Vagina (tissue), 2 donors: ENCODE measurements at regions not wholly inside any gene's neighbourhood (a gene's known extent, or its start where the extent isn't known, plus 50 kb on each side); places are given as distances from the start of the nearest gene placed in this dataset.
"Not testable (repeated sequence)": the region's sequence is repeated elsewhere in the genome, so short reads cannot be mapped to it uniquely, and the experiment has no call there.

Experiments used
- DNase-seq, 2 donors: peaks; one replicate each; pipeline ENCODE4 v3.0.0-alpha.2; 2017; ENCODE audit errors: extremely low spot score in 2 of 2
- H3K27ac ChIP-seq: fragments of 200-600 bp; sonication (generic); one replicate; pipeline ENCODE4 v1.5.1; 2019
- H3K27me3 ChIP-seq: fragments of 200-600 bp; sonication (generic); one replicate; pipeline ENCODE4 v1.5.1; 2019
- H3K36me3 ChIP-seq, 2 donors: fragments of 200-600 bp; sonication (generic); one replicate each; pipeline ENCODE4 v1.5.1; 2017 to 2019
- H3K4me1 ChIP-seq: fragments of 200-600 bp; sonication (generic); one replicate; pipeline ENCODE4 v1.5.1; 2019
- H3K4me3 ChIP-seq, 2 donors: fragments of 200-600 bp; sonication (generic); 1 replicate in 1 of 2; 2 replicates in 1 of 2; pipeline ENCODE4 v1.5.1; 2016 to 2019
- H3K9me3 ChIP-seq: fragments of 200-600 bp; sonication (generic); one replicate; pipeline ENCODE4 v1.5.1; 2019
- POLR2A ChIP-seq, 2 donors: fragments of 450-650 bp; IDR thresholded peaks; one replicate each; pipeline ENCODE4 v1.6.1; 2017; ENCODE audit warnings: antibody characterized with exemption in 2 of 2, mild to moderate bottlenecking in 2 of 2, moderate library complexity in 2 of 2
- POLR2AphosphoS5 ChIP-seq, 2 donors: sonication (generic); formaldehyde crosslinking; IDR thresholded peaks; one replicate each; pipeline ENCODE4 v1.9.0; 2017; ENCODE audit warnings: antibody characterized with exemption in 2 of 2, mild to moderate bottlenecking in 2 of 2, low read depth in 1 of 2; ENCODE audit not compliant: insufficient read depth in 1 of 2
- intact Hi-C: fragments of 100-400 bp; cut with DNase I; formaldehyde crosslinking; loops from one replicate; pipeline ENCODE4 v1.15.1; 2023
- TF ChIP-seq, protein P1 (sequence below), 3 experiments: fragments of 450-650 bp in 2 of 3; fragments of 200-600 bp in 1 of 3; sonication (generic) in 1 of 3; IDR thresholded peaks; one replicate each; pipeline ENCODE4 v1.5.1; 2017 to 2019; ENCODE audit warnings: antibody characterized with exemption in 3 of 3, mild to moderate bottlenecking in 2 of 3, moderate library complexity in 2 of 3

DNA sequence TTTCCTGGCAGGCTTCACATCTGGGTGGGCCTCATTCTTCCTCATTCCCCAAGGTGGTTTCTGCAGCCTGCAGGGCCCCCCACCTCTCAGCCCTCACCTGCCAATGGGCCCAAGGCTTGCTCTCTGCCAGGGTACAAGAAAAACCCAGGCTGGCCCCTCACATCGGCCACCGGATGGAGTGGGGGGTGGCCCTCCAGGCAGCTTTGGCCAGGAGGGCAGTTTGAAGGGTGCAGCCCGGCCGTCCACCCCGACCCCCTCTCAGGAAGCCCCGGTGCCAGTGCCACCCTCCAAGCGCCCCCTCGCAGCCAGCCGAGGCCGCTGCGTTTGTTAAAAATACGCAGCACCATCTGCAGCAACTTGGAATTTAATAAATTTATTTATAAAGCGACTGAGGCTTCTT, 196.7 kb downstream of the CTTN start:
- H3K27ac ChIP-seq, result no peak overlapping the region
- TF ChIP-seq, protein P1, sequence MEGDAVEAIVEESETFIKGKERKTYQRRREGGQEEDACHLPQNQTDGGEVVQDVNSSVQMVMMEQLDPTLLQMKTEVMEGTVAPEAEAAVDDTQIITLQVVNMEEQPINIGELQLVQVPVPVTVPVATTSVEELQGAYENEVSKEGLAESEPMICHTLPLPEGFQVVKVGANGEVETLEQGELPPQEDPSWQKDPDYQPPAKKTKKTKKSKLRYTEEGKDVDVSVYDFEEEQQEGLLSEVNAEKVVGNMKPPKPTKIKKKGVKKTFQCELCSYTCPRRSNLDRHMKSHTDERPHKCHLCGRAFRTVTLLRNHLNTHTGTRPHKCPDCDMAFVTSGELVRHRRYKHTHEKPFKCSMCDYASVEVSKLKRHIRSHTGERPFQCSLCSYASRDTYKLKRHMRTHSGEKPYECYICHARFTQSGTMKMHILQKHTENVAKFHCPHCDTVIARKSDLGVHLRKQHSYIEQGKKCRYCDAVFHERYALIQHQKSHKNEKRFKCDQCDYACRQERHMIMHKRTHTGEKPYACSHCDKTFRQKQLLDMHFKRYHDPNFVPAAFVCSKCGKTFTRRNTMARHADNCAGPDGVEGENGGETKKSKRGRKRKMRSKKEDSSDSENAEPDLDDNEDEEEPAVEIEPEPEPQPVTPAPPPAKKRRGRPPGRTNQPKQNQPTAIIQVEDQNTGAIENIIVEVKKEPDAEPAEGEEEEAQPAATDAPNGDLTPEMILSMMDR (IDR thresholded peaks at IDR 0.05), result no peak
- TF ChIP-seq POLR2AphosphoS5 (IDR thresholded peaks at IDR 0.05; ENCODE audit: insufficient read depth in 1 of 2, low read depth in 1 of 2) (no peak), POLR2A (IDR thresholded peaks at IDR 0.05) (no peak)
- no peaks in the 10 kb centered on the region for H3K36me3 ChIP-seq
- H3K27me3 ChIP-seq, result no peaks in the 10 kb centered on the region
- no peak for DNase-seq
- no peaks in the 10 kb centered on the region for H3K4me1 ChIP-seq
- no peaks in the 10 kb centered on the region for H3K9me3 ChIP-seq
- intact Hi-C loops, result no loop called here
- no peak overlapping the region for H3K4me3 ChIP-seq

DNA sequence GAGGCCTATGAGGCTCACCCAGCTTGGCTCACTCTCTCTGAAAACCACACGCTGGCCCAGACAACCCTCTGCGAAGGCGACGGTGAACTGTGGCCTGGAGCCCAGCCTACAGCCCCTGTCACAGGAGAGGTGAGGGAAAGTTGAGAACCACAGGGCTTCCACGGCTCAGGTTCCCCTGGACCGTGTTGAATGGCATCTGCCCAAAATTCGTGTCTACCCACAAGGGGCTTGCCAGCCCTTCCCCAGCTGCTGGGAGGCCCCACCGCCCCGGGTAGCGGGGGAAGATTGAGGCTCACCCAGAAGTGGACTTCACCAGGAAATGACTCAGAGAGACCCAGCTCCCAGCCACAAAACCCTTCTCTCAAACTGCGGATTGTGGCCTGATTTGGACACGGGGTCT, 197.1 kb downstream of the CTTN start:
- TF ChIP-seq, protein P1 (IDR thresholded peaks at IDR 0.05), result no peak
- no peak for TF ChIP-seq POLR2AphosphoS5 (IDR thresholded peaks at IDR 0.05; ENCODE audit: insufficient read depth in 1 of 2, low read depth in 1 of 2)
- no peak for TF ChIP-seq POLR2A (IDR thresholded peaks at IDR 0.05)
- intact Hi-C loops, result no loop called here
- H3K4me3 ChIP-seq, result no peak overlapping the region
- H3K27ac ChIP-seq, result no peak overlapping the region
- H3K36me3 ChIP-seq, result no peaks in the 10 kb centered on the region
- no peaks in the 10 kb centered on the region for H3K9me3 ChIP-seq
- DNase-seq, result no peak
- no peaks in the 10 kb centered on the region for H3K27me3 ChIP-seq
- no peaks in the 10 kb centered on the region for H3K4me1 ChIP-seq

DNA sequence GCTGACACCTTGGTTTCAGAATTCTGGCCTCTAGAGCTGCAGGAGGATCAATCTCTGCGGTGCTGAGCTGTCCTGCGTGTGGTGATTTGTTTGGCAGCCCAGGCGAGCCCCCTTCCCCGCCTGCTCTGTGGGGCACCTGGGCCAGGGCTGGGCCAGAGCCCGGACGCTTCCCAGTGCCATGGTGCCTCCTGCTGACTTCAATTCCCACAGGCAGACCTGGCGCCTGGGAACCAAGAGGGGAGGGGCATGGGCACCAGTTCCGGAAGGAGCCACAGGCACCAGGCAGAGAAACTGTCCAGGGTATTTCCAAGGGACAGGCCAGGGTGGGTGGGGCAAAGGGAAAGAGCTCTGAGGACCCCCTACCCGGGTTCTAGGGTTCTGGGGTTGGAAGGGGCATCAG, 197.8 kb downstream of the CTTN start:
- no peak for TF ChIP-seq POLR2AphosphoS5 (IDR thresholded peaks at IDR 0.05; ENCODE audit: insufficient read depth in 1 of 2, low read depth in 1 of 2)
- TF ChIP-seq POLR2A (IDR thresholded peaks at IDR 0.05), result no peak
- TF ChIP-seq, protein P1 (IDR thresholded peaks at IDR 0.05), result no peak
- DNase-seq, result no peak

DNA sequence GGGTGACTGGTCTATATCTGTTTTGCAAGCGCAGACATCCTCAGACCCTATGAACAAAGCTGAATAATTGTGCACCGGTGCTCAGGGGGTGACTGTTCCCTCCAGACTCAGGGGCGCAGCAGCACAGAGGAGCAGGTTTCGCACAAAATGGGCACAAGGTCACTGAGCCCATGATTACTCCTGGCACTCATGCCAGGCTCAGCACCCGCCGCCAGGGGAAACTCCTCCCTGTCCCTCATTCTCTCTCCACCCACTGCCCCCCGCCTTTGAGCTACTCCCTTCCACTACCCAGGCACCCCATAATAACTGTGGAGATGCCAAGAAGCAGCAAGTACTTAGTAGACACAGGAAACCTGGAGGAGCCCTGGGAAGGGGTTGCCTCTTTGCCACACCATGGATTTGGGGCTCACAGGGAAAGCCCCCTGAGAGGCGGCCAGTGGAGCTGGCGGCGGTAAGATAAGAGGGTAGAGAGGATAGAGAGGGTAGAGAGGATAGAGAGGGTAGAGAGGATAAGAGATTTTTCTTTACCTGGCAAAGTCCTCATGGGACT, 198.8 kb downstream of the CTTN start:
- H3K27me3 ChIP-seq, result no peaks in the 10 kb centered on the region
- H3K9me3 ChIP-seq, result no peaks in the 10 kb centered on the region
- TF ChIP-seq POLR2AphosphoS5 (IDR thresholded peaks at IDR 0.05; ENCODE audit: insufficient read depth in 1 of 2, low read depth in 1 of 2) (no peak), POLR2A (IDR thresholded peaks at IDR 0.05) (no peak)
- TF ChIP-seq, protein P1 (IDR thresholded peaks at IDR 0.05), result no peak
- H3K36me3 ChIP-seq, result no peaks in the 10 kb centered on the region
- no peak overlapping the region for H3K4me3 ChIP-seq
- DNase-seq, result no peak
- intact Hi-C loops, result no loop called here
- H3K27ac ChIP-seq, result no peak overlapping the region
- H3K4me1 ChIP-seq, result no peaks in the 10 kb centered on the region

More for the DNA sequence above, 197.8 kb downstream of the CTTN start:
- Histone ChIP-seq H3K27ac (no peak overlapping the region), H3K4me3 (no peak overlapping the region), H3K36me3 (no peaks in the 10 kb centered on the region), H3K4me1 (no peaks in the 10 kb centered on the region), H3K9me3 (no peaks in the 10 kb centered on the region), H3K27me3 (no peaks in the 10 kb centered on the region)
- intact Hi-C loops, result no loop called here

DNA sequence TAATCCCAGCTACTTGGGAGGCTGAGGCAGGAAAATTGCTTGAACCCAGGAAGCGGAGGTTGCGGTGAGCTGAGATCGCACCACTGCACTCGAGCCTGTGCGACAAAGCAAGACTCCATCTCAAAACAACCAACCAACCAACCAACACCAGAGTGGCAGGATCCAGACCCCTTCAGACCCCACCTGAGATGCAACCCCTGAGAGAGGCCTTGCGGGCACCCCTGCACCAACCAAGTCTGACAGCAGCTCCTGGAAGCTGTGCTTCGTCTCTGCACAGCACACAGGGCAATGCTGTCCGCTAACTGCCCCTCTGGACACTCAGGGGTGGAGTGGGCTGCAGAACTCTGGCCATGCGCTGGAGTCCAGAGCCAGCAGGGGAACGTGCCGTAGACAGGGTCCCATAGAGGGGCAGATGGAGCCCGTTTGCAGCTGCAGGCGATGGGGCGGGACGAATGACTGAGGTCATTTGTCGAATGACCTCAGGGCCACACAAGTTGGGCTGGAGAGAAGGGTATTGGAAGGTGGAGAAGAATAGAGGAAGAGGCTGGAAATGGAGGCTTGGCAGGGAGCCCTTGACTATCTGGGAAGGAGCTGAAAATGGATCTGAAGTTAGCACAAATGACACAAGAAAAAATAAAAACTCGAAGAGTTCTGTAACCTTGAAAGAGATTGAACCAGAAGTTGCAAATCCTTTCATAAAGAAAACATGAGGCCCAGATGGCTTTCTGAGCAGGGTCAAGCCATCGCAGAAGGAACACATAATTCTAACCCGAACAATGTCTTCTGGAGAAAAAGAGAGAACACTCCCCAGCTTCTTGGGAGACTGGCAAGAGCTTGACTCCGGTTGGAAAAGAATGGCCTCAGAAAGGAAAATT, 199.7 kb downstream of the CTTN start:
- no peak overlapping the region for H3K27ac ChIP-seq
- TF ChIP-seq, protein P1 (IDR thresholded peaks at IDR 0.05), result no peak
- TF ChIP-seq POLR2A (IDR thresholded peaks at IDR 0.05) (no peak), POLR2AphosphoS5 (IDR thresholded peaks at IDR 0.05; ENCODE audit: insufficient read depth in 1 of 2, low read depth in 1 of 2) (no peak)
- H3K27me3 ChIP-seq, result no peaks in the 10 kb centered on the region
- H3K4me1 ChIP-seq, result no peaks in the 10 kb centered on the region
- intact Hi-C loops, result no loop called here
- no peaks in the 10 kb centered on the region for H3K9me3 ChIP-seq
- H3K36me3 ChIP-seq, result no peaks in the 10 kb centered on the region
- no peak for DNase-seq
- no peak overlapping the region for H3K4me3 ChIP-seq

DNA sequence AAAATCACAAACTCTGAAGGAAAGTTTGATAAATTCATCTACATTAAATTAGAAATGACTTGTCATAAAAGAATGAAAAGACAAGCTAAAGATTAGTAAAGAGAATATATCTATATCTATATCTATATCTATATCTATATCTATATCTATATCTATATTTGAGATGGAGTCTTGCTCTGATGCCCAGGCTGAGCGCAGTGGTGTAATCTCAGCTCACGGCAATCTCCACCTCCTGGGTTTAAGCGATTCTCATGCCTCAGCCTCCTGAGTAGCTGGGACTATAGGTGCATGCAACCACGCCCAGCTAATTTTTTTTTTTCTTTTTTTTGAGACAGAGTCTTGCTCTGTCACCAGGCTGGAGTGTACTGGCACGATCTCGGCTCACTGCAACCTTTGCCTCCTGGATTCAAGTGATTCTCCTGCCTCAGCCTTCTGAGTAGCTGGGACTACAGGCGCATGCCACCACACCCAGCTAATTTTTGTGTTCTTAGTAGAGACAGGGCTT, 202.6 kb downstream of the CTTN start:
- intact Hi-C loops, H3K27ac ChIP-seq, H3K4me3 ChIP-seq, H3K27me3 ChIP-seq, DNase-seq, H3K4me1 ChIP-seq, H3K9me3 ChIP-seq, H3K36me3 ChIP-seq: not testable (repeated sequence)
